Subcutaneous abdominal adipose tissue (tissue), 5 donors: ENCODE measurements at regions not wholly inside any gene's neighbourhood (a gene's known extent, or its start where the extent isn't known, plus 50 kb on each side); places are given as distances from the start of the nearest gene placed in this dataset.
"Not testable (repeated sequence)": the region's sequence is repeated elsewhere in the genome, so short reads cannot be mapped to it uniquely, and the experiment has no call there.

ENCODE experiments used
- H3K27ac ChIP-seq: one replicate; pipeline ENCODE4 v1.7.0; 2013; ENCODE audit warnings: low read depth, mild to moderate bottlenecking, inconsistent platforms, low read length, moderate library complexity
- H3K27me3 ChIP-seq, 5 donors: one replicate each; pipeline ENCODE4 v1.7.0; 2013; ENCODE audit warnings: low read length in 5 of 5, inconsistent platforms in 1 of 5; ENCODE audit not compliant: control insufficient read depth in 5 of 5, insufficient read depth in 4 of 5
- H3K36me3 ChIP-seq, 5 donors: one replicate each; pipeline ENCODE4 v1.7.0; 2013; ENCODE audit warnings: low read length in 5 of 5; ENCODE audit not compliant: control insufficient read depth in 5 of 5, insufficient read depth in 5 of 5
- H3K4me1 ChIP-seq, 5 donors: one replicate each; pipeline ENCODE4 v1.7.0; 2013; ENCODE audit warnings: low read length in 5 of 5, mild to moderate bottlenecking in 3 of 5, moderate library complexity in 1 of 5; ENCODE audit not compliant: control insufficient read depth in 5 of 5, insufficient read depth in 5 of 5
- H3K4me3 ChIP-seq, 5 donors: one replicate each; pipeline ENCODE4 v1.7.0; 2013; ENCODE audit warnings: low read length in 5 of 5, low read depth in 1 of 5
- H3K9ac ChIP-seq, 5 donors: one replicate each; pipeline ENCODE4 v1.7.0; 2013; ENCODE audit warnings: low read length in 5 of 5, mild to moderate bottlenecking in 4 of 5, moderate library complexity in 3 of 5
- H3K9me3 ChIP-seq, 5 donors: one replicate each; pipeline ENCODE4 v1.7.0; 2013; ENCODE audit warnings: low read length in 5 of 5; ENCODE audit not compliant: control insufficient read depth in 5 of 5
- donor health status: healthy.
- donor health status: healthy.
- donor health status: healthy.
- donor health status: healthy.
- donor health status: healthy.

- not testable (repeated sequence) for H3K27ac ChIP-seq
These were observed 589.2 kb downstream of the CWH43 start for GRCh38 chr4:49575250-49575649.

GRCh38 chr4:49578371-49578770 is 592.3 kb downstream of the CWH43 start:
- H3K4me1 ChIP-seq, H3K27ac ChIP-seq, H3K27me3 ChIP-seq, H3K4me3 ChIP-seq, H3K36me3 ChIP-seq, H3K9ac ChIP-seq, H3K9me3 ChIP-seq: not testable (repeated sequence)

More at GRCh38 chr4:49575250-49575649, 589.2 kb downstream of the CWH43 start:
- H3K4me3 ChIP-seq, H3K9me3 ChIP-seq, H3K4me1 ChIP-seq, H3K9ac ChIP-seq, H3K36me3 ChIP-seq, H3K27me3 ChIP-seq: not testable (repeated sequence)

GRCh38 chr4:49578899-49579298 is 592.8 kb downstream of the CWH43 start:
- not testable (repeated sequence) for H3K4me1 ChIP-seq, H3K36me3 ChIP-seq, H3K27me3 ChIP-seq, H3K9me3 ChIP-seq, H3K27ac ChIP-seq, H3K9ac ChIP-seq, H3K4me3 ChIP-seq

- not testable (repeated sequence) for H3K4me3 ChIP-seq, H3K27ac ChIP-seq, H3K36me3 ChIP-seq, H3K27me3 ChIP-seq, H3K9me3 ChIP-seq, H3K4me1 ChIP-seq, H3K9ac ChIP-seq
These were observed 594.1 kb downstream of the CWH43 start for GRCh38 chr4:49580166-49580565.

- not testable (repeated sequence) for H3K27me3 ChIP-seq, H3K36me3 ChIP-seq, H3K27ac ChIP-seq, H3K4me1 ChIP-seq, H3K9me3 ChIP-seq, H3K9ac ChIP-seq, H3K4me3 ChIP-seq
These were observed 602.3 kb downstream of the CWH43 start for GRCh38 chr4:49588401-49588800.

GRCh38 chr4:49618436-49618835 is 632.4 kb downstream of the CWH43 start:
- not testable (repeated sequence) for H3K36me3 ChIP-seq, H3K27ac ChIP-seq, H3K4me3 ChIP-seq, H3K27me3 ChIP-seq, H3K9ac ChIP-seq, H3K9me3 ChIP-seq, H3K4me1 ChIP-seq

- H3K9me3 ChIP-seq, H3K4me3 ChIP-seq, H3K27me3 ChIP-seq, H3K36me3 ChIP-seq, H3K9ac ChIP-seq, H3K27ac ChIP-seq, H3K4me1 ChIP-seq: not testable (repeated sequence)
These were observed 640.4 kb downstream of the CWH43 start for GRCh38 chr4:49626478-49626877.
